ENCODE measurements at regions not wholly inside any gene's neighbourhood (a gene's known extent, or its start where the extent isn't known, plus 50 kb on each side); places are given as distances from the start of the nearest gene placed in this dataset.

- DNase-seq (ENCODE audit: extremely low read depth, low read depth), result no peak
- no peak overlapping the region for H3K4me3 ChIP-seq (replicated peaks; ENCODE audit: low read depth, low read length)
- no peak for TF ChIP-seq CTCF (IDR thresholded peaks at IDR 0.05; ENCODE audit: low read depth, low read length, missing control alignments)
Measured at GRCh38 chr5:81914696-81915095, 57.1 kb upstream of the ATG10 start.

- no peak for TF ChIP-seq CTCF (IDR thresholded peaks at IDR 0.05; ENCODE audit: low read depth, low read length, missing control alignments)
- H3K4me3 ChIP-seq (replicated peaks; ENCODE audit: low read depth, low read length), result no peak overlapping the region
- no peak for DNase-seq (ENCODE audit: extremely low read depth, low read depth)
Measured at GRCh38 chr5:81912933-81913332, 58.9 kb upstream of the ATG10 start.

- H3K4me3 ChIP-seq (replicated peaks; ENCODE audit: low read depth, low read length), result no peak overlapping the region
- DNase-seq (ENCODE audit: extremely low read depth, low read depth), result no peak
- TF ChIP-seq CTCF (IDR thresholded peaks at IDR 0.05; ENCODE audit: low read depth, low read length, missing control alignments), result no peak
Measured at GRCh38 chr5:81909677-81910076, 62.1 kb upstream of the ATG10 start.

- no peak for DNase-seq (ENCODE audit: extremely low read depth, low read depth)
- H3K4me3 ChIP-seq (replicated peaks; ENCODE audit: low read depth, low read length), result no peak overlapping the region
- TF ChIP-seq CTCF (IDR thresholded peaks at IDR 0.05; ENCODE audit: low read depth, low read length, missing control alignments), result no peak
Measured at GRCh38 chr5:81908771-81909170, 63.1 kb upstream of the ATG10 start.

- no peak for TF ChIP-seq CTCF (IDR thresholded peaks at IDR 0.05; ENCODE audit: low read depth, low read length, missing control alignments)
- no peak overlapping the region for H3K4me3 ChIP-seq (replicated peaks; ENCODE audit: low read depth, low read length)
- no peak for DNase-seq (ENCODE audit: extremely low read depth, low read depth)
Measured at GRCh38 chr5:81908044-81908443, 63.8 kb upstream of the ATG10 start.

GRCh38 chr5:81907012-81907635 lies 64.7 kb upstream of the ATG10 start:
- TF ChIP-seq CTCF (IDR thresholded peaks at IDR 0.05; ENCODE audit: low read depth, low read length, missing control alignments), result no peak
- no peak overlapping the region for H3K4me3 ChIP-seq (replicated peaks; ENCODE audit: low read depth, low read length)
- DNase-seq (ENCODE audit: extremely low read depth, low read depth), result no peak

GRCh38 chr5:81906086-81906485 lies 65.7 kb upstream of the ATG10 start:
- H3K4me3 ChIP-seq (replicated peaks; ENCODE audit: low read depth, low read length), result no peak overlapping the region
- TF ChIP-seq CTCF (IDR thresholded peaks at IDR 0.05; ENCODE audit: low read depth, low read length, missing control alignments), result no peak
- DNase-seq (ENCODE audit: extremely low read depth, low read depth), result no peak
